GM21528 (cell line): ENCODE measurements at regions not wholly inside any gene's neighbourhood (a gene's known extent, or its start where the extent isn't known, plus 50 kb on each side); places are given as distances from the start of the nearest gene placed in this dataset.
"Not testable (repeated sequence)": the region's sequence is repeated elsewhere in the genome, so short reads cannot be mapped to it uniquely, and the experiment has no call there.

Experiments
- ATAC-seq: cut with Tn5 transposase; IDR thresholded peaks from one replicate; pipeline ENCODE4 v1.9.1; 2021; ENCODE audit warnings: mild to moderate bottlenecking, moderate library complexity; ENCODE audit not compliant: unreplicated experiment, low FRiP score

DNA sequence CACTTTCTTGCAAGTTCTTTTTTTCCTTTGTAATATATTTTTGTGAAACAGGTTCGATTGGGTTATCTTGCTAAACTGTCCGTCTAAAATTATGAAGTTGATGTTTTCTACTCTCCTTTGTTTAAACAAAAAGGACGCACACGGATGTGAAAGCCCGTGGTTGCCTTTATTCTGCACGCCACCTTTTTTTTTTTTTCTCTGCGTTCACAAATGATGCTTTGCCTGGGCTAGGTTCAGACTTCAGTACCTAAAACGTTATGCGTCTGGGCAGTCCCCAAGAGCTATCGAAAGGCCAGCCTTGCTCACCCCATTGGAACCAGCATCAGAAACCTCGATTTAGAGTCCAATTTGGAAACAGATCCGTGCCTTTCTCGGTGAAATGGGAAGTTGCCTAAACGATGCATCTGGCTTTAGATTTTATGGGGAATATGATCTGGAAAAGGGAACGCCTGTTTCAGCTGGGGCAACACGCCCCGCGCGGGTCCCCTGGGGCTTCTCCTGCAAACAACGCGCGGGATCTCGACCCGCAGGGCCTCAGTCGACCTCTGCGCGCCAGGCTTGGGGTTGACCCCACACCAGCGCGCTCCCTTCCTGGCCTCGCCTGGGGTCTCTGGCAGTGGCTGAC, 113.9 kb downstream of the KCNRG start:
- no peak for ATAC-seq

DNA sequence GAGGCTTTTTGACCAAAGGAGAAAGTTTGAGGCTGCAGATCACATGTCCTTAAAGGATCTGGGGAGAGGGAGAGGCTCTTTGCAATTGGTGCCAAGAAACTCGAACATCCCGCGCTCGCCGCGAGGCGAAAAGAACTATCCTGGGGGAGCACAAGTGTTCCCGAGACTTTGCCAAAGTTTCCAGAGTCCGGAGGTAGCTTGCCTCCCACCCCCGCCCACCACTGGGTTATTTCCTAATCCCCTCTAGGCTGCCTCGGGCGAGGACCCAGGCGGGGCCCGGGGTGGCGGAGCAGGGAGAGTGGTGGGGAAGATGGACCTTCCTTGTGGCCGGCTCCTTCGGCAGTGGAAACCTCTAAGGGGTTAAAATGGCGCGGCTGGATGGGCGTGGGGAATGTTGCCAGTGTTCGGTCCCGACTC, 114.5 kb downstream of the KCNRG start:
- ATAC-seq = no peak

DNA sequence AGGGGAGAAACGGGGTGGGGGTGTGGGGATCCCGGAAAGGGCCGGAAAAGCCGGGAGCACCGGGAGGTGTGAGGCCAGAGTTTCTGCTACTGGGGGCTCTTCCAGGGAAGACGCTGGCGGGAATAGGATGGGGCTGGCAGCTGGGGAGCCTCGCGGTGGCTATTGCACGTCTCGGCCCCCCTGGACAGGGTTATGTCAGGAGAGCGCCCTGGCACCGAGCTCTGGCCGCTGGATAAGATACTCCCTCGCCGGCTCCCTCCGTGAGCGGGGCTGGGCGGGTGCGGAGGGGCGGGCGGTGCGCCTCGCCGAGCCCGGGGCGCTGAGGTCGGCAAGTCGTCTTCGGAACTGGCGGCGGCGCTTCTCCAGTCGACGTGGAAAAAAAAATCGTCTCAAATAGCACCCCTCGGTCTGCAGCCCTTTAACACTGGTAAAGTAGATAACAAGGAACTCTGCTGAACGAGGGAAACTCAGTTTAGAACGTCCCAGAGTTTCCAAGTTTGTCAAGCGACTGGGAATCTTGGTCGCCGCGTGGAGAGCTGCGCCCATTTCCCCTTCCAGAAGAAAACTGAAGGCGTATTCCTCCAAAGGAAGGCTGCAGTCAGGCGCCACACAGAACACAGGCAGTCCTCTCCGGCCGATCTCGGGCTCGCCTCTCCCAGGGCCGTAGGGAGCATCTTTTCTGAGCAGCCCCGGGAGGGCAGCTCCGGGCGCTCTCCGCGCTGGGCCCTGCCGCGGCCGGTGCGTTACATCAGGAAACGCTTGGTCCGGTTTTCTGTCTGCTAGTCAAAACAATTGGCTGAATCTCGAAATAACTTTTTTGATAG, 115.1 kb downstream of the KCNRG start:
- peak; percentile 17 for ATAC-seq

DNA sequence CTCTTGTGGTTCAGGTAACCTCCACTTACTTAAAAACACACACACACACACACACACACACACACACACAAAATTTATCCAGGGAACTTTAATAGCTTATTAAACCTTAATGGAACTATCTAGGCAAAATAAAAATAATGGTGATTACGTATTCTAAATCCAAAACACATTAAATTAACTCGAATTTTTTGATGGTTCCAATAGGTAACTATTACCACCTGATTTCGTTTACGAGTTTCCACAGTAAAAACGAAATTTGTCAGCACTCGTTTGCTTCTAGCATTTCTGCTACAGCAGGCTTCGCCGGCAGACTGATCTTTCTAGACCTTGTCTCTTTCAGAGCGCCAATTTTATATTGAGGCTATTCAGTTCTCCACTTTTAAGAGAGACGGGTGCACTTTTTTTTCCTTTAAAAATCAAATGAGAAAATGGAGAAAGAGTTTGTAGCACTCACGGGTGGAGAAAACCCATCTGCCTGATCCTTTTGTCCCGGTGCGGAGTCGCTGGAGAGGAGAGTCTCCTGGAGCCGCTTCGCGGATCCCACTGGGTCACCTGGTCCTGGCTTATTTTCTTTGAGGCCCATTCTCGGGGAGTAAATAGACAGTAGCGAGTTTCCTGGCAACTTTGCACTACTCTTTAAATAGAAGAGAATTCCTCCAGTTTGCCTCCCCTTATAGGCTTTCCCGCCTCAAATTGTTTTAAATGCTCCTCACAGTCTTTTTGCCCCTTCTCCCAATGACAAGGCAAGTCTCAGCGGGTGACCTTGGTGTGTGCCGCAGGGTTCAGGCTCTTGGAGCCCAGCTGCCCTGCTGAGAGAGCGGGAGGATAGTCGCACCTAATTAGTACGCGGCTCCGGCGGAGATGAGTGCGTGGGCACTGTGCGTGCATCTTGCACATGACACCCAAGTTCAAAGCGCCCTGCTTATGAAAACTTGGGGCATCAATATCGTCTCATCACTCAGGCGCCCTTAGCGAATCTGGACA, 117.0 kb downstream of the KCNRG start:
- ATAC-seq = no peak

DNA sequence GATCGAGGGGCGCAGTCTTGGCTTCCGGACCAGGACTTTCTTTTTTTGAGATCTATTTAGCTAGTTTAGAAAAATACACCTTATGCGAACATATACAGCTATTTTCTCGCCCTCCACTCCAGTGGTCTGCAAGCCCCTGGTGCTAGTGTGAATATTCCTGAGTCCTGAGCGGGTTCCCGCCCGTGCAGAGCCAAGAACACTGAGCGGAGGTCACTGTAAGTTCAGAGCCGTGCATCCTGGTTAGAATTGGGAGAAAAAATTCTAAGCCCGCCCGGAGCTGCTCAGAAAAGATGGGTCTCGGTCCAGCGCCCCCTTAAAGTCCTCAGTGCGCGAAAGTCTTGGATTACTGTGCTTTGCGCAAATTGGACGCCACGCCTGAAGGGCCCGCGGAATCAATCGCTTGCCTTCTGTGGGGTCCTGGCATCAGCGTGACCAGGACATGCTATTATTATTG, 117.7 kb downstream of the KCNRG start:
- no peak for ATAC-seq

DNA sequence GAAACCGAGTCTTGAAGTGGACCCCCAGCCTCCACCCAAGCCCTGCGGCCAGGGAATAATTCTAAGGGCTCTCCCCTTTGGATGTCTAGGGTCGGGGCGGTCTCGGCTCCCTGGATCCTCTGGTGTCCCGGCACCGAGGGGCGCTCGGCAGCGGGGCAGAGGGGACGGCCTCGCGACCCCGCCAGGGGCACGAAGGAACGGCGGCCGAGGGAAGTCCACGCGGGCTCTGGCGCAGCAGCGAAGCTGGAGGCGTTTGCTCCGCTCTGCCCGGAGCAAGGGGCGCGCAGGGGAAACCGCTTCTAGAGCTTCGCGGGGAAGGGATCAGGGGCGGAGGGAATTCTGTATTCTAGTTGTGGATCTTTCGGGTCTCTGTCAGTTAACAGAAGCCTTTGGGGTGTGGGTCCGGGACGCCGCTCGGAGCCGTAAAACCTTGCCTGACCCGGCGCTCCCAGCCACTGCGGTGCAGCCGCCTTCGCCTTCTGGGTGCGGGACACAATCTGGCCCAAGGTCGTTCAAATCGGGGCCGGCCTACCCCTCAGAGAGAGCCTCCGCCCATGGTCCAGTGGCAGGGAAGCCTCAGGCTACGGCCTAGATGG, 118.2 kb downstream of the KCNRG start:
- no peak for ATAC-seq

DNA sequence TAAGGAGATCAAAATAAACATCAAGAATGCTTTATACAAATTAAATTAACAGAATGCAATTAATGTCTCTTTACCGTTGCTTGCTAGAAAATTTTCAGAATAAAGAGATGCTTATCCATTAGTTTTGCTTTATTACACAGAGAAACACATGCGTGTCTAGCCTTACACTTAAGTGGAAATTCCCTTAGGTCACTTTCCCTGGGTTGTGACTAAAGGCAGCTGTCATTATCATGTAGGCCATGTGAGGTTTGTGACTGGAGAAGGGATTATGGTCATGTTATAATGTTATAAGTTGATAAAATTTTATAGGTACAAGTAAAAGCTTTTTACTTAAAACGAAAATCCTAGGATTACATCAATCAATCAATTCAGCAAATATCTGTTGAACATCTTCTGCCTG, 121.0 kb downstream of the KCNRG start:
- ATAC-seq = no peak

DNA sequence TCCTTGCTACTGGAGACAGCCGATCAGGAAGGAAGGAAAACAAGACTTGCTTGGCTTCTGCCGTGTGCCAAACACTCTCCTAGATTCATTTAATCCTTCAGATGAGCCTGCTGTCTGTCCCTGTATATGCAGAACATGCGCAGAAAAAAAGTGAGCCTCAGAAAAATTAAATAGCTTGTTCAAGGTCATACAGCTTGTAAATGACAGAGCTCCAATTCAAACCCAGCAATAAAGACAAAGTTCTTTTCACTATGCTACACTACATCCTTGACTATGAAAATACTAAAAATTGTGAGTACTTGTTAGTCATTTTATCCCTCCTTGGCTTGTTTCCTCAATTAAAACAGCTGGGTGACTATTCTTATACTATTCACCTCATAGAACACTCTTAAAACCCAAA, 121.4 kb downstream of the KCNRG start:
- ATAC-seq = no peak

DNA sequence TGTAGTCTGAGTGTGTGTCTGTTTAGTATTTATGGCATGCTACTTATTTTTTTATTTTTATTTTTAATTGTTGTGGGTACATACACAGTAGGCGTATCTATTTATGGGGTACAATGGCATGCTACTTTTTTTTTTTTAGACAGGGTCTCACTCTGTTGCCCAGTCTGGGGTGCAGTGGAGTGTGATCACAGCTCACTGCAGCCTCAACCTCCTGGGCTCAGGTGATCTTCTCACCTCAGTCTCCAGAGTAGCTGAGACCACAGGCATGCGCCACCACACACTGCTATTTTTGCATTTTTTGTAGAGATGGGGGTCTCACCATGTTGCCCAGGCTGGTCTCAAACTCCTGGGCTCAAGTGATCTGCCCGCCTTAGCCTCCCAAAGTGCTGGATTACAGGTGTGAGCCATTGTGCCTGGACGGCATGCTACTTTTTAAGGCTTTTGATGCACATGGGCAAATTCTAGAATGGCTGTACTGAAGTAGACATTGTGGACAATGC, 124.2 kb downstream of the KCNRG start:
- not testable (repeated sequence) for ATAC-seq

DNA sequence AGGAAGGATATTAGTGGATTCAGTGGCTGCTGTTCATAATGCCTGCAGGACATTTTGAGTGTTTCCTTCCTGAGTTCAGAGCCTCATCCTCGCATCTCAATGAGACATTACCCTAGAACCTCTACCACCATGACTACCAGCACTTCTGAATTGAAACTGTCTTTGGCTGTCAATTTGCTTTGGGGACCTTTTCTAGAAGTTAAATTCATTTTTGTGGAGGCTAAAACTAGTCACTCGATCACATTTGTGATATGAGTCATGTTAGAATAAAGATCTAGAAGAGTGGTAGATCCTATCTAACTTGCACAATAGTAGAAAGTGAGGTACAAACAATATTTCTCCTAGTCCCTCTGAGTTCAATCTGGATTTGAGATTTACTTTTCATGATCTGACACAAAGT, 124.9 kb downstream of the KCNRG start:
- ATAC-seq = no peak

DNA sequence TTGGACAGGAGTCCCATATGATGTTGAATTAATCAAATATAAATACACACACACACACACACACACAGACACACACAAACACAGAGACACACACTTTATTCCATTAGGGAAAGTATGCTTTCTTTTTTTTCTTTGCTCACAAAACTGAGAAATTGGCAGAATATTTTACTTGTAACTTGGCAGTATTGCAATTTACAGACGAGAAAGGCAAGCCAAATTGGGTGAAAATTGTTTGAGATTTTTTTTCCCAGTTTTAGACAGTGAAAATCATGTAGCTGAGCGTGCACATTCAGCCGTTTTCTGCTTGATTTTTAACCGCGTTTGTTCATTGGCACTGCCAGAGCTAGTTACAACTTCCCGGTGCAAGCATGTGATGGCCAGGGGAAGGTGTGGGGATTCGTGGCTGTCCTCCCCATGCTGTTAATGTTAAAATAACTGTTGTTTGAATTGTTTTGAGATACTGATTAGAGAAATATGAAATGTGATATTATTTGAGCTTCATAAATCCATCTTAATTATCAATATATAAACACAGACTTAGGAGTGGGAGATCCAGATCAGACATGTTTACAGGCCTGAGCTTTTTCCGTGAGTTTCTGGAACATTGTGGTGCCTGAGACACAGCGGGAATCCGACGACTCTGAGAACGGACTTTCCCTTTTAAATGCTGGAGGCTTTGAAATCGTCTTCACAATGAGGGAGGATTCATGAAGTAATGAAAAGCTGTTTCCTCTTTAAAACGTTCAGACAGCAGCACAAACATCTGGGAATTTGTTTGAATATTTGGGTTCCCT, 125.5 kb downstream of the KCNRG start:
- no peak for ATAC-seq

DNA sequence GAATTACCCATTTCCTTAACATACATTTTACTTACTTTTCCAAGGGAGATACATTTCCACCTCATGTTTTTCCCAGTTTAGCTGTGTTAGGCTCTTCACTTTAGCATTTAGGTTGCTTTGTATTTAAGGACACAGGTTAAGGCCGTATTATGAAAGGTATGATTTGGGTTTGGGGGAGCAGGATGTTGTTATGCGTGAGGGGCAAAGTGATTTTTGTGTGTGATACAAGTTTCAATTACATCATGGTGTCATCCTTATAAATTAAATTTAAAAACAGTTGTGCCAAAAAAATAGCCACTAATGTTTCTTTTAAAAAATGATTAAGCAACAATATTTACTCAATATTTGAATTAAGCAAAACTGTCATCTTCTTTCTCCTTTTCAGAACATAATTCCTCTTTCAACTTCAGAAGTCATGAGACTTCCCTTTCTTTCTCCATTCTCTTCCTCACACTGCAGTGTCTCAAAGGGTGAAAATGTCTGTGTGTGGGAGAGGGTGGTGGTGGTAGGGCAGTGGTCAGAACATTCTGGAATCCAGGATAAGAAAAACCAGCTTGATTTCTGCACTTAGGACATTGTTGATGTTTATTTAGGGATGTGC, 126.2 kb downstream of the KCNRG start:
- ATAC-seq = no peak

DNA sequence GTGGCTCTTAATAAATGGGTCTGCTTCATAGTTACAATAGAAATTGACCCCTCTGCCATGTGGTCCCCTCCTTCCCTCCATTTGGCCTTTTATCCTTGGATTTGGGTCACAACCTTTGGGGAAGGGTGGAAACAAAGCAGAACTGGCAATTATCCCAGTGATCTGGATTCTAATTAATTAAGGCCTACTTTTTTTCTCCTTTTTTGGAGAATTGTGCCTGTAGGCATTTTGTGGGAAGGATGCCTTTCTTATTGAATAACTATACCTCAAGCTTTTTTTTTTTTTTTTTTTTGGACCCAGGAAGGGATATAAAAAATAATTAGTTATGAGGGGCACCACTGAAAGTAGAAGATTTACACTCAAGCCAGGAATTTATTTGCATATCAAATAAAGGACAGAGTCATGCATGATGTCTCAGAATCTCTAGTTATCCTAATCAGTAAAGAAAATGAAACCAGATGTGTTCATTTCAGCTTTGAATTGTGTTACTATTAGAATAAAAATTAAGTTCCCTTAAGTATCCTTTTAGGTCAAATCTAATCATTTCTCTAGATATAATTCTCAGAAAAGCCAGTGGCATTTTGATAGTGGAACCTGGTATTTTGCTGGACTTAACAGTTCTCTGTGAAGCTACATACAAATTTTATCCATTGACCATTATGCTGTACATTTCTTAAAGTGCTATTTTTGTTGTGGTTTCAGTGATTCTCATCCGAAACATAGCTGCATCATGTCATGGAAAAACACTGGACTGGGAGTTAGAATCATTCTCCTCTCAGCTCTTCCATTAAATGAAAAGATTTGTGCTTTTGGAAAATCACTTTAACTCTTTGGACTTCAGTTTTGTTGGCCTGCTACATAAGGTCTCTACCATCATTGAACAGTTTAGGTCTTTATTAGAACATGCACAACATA, 129.3 kb downstream of the KCNRG start:
- no peak for ATAC-seq

DNA sequence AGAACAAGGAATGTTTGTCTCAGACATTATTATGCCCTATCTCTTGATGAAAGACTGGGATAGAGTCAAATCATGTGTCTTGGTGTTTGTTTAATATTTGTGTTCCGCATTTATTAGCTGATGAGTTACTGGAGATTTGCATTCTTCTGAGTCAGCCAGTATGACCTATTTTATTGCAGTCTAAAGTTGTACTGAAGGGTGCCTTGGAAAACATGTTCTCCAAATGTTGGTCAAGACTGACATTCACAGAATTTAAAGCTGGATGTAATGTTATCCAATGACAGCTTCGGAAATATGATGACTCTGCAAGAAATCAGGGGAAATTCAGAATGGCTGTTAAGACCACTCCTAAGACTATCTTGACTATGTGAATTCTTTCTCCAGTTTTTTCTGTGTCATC, 134.0 kb downstream of the KCNRG start:
- ATAC-seq = no peak

DNA sequence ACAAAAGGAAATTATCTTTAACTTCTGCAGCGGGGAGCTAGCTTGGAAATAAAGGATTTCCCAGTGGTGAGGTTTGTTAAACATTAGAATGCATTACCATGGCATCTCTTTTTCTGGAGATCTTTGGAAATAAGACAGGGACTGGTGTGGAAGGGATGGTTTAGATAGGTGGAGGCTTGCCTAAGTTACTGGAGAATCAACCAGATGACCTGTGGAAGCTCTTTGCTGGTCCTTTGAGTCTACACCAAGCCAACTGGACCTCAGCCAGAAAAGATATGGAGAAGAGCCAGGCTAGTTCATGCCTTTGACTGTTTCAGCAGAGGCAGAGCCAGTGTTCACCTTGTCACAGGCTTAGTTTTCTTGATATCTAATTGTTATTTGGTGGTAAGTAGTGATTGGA, 134.7 kb downstream of the KCNRG start:
- ATAC-seq = no peak

DNA sequence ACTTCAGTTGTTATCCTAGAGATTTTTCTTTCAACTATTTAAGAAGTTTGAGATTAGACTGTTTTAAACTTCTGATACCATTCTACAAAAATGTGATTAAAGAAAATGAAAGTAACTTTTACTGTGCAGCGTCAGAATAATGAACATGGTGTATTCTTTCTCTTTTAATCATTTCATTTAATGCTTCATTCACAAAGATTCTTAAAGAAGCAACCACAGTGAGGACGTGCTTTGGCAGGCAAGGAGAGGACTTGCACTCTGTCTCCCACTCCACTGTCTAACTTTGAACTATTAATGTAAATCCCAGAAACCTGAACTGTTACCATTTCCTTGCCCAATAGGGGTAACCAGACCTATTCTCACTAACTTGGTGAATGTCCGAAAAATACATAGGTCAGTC, 137.0 kb downstream of the KCNRG start:
- no peak for ATAC-seq

DNA sequence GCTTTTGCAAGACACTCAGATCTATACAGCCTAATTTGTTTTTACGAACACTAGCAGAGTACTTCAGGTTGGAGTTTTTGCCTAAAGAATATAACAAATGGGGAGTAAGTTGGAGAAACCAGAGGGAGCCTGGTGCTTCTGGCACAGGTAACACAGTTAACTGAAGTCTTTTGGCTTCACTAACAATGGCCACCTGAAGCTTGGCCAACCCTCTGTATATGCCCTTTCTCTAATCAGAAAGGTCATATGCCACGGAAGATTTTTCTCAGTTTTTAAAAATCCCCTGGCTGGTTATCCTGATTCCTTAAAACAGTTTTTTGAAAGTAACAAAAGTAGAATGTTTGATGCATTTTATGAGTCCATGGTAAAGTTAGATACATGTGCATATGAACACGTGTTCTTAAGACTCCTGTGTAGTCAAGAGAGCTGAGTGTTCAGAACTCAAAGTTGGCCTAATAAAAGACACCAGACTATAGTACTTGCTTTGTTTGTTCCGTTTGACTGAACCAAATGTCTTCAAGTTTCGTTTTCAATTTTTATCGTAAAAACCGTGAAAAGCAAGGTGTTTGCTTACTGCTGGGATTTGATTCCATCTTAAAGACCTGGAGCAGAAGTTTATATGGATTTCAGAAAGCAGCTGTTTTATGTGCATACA, 137.5 kb downstream of the KCNRG start:
- peak; percentile 66 for ATAC-seq

DNA sequence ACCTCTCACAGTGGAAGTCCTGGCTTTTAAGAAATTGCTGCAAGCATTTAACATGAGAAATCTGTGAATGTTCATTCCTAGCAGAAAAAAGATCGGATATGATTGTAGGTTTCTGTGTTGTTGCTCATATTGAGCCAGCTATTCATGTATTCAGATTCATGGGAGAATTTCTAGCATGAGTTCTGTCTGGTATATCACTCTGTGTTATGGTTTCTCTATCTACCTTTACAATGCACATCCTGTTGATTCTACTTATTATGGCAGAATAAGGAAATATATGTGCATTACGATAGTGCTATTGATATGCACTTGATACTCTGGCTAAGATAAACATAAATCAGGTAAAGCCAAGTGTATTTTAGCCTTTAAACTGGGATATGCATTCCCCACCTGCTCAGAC, 138.2 kb downstream of the KCNRG start:
- ATAC-seq = no peak
